H9 (cell line): ENCODE measurements at regions not wholly inside any gene's neighbourhood (a gene's known extent, or its start where the extent isn't known, plus 50 kb on each side); places are given as distances from the start of the nearest gene placed in this dataset.
A peak's percentile ranks its signal among the peaks of the same experiment; 100 is the strongest.

Experiments used
- DNase-seq: peaks from one replicate; pipeline ENCODE4 v3.0.0-alpha.2; 2017
- H2AFZ ChIP-seq: one replicate; pipeline ENCODE4 v1.6.1; 2013; ENCODE audit warnings: mild to moderate bottlenecking, low read length, control low read depth, moderate library complexity
- H2AK5ac ChIP-seq: 2 replicates; pipeline ENCODE4 v1.6.1; 2013; ENCODE audit warnings: low read length, control low read depth, mixed read lengths; ENCODE audit not compliant: insufficient read length
- H2BK120ac ChIP-seq: one replicate; pipeline ENCODE4 v1.6.1; 2013; ENCODE audit warnings: low read depth, mild to moderate bottlenecking, low read length, control low read depth, inconsistent platforms; ENCODE audit not compliant: poor library complexity, severe bottlenecking
- H2BK12ac ChIP-seq: 2 replicates; pipeline ENCODE4 v1.6.1; 2013; ENCODE audit warnings: low read length, control low read depth, mixed read lengths, low read depth; ENCODE audit not compliant: insufficient read length
- H2BK15ac ChIP-seq: 2 replicates; pipeline ENCODE4 v1.6.1; 2013; ENCODE audit warnings: low read depth, low read length, control low read depth
- H2BK20ac ChIP-seq: one replicate; pipeline ENCODE4 v1.6.1; 2013; ENCODE audit warnings: low read depth, mild to moderate bottlenecking, low read length, control low read depth, inconsistent platforms; ENCODE audit not compliant: poor library complexity, severe bottlenecking
- H2BK5ac ChIP-seq: 2 replicates; pipeline ENCODE4 v1.6.1; 2013; ENCODE audit warnings: low read length, control low read depth, mixed read lengths; ENCODE audit not compliant: insufficient read length
- H3K14ac ChIP-seq: 2 replicates; pipeline ENCODE4 v1.6.1; 2013; ENCODE audit warnings: low read length, control low read depth; ENCODE audit not compliant: insufficient read depth
- H3K18ac ChIP-seq: 2 replicates; pipeline ENCODE4 v1.6.1; 2013; ENCODE audit warnings: low read depth, mild to moderate bottlenecking, mixed read lengths, low read length, control low read depth; ENCODE audit not compliant: insufficient read length
- H3K23ac ChIP-seq: 2 replicates; pipeline ENCODE4 v1.6.1; 2013; ENCODE audit warnings: low read length, control low read depth, mixed read lengths, low read depth; ENCODE audit not compliant: insufficient read length
- H3K23me2 ChIP-seq: 2 replicates; pipeline ENCODE4 v1.6.1; 2013; ENCODE audit warnings: low read depth, mild to moderate bottlenecking, mixed read lengths, low read length, control low read depth; ENCODE audit not compliant: insufficient read length, poor library complexity, severe bottlenecking
- H3K27ac ChIP-seq: 2 replicates; pipeline ENCODE4 v1.5.1; 2013; ENCODE audit warnings: low read length, control low read depth, mixed read lengths, low read depth; ENCODE audit not compliant: insufficient read length
- H3K27me3 ChIP-seq: 2 replicates; pipeline ENCODE4 v1.6.1; 2013; ENCODE audit warnings: low read length, control low read depth, inconsistent platforms; ENCODE audit not compliant: insufficient read depth
- H3K4ac ChIP-seq: 2 replicates; pipeline ENCODE4 v1.6.1; 2013; ENCODE audit warnings: low read depth, mild to moderate bottlenecking, control low read depth, inconsistent platforms, low read length, moderate library complexity
- H3K4me1 ChIP-seq: 2 replicates; pipeline ENCODE4 v1.6.1; 2013; ENCODE audit warnings: low read length, control low read depth, inconsistent platforms; ENCODE audit not compliant: insufficient read depth
- H3K4me2 ChIP-seq: 2 replicates; pipeline ENCODE4 v1.6.1; 2013; ENCODE audit warnings: low read length, control low read depth, mixed read lengths; ENCODE audit not compliant: insufficient read length, insufficient read depth
- H3K56ac ChIP-seq: 2 replicates; pipeline ENCODE4 v1.6.1; 2013; ENCODE audit warnings: low read depth, mild to moderate bottlenecking, mixed read lengths, low read length, control low read depth; ENCODE audit not compliant: insufficient read length
- H3K79me1 ChIP-seq: 2 replicates; pipeline ENCODE4 v1.6.1; 2013; ENCODE audit warnings: low read depth, mild to moderate bottlenecking, moderate library complexity, low read length, control low read depth, inconsistent platforms; ENCODE audit not compliant: insufficient read depth, poor library complexity, severe bottlenecking
- H3K79me2 ChIP-seq: 2 replicates; pipeline ENCODE4 v1.6.1; 2013; ENCODE audit warnings: low read length, control low read depth, inconsistent platforms; ENCODE audit not compliant: insufficient read depth
- H3K9ac ChIP-seq: 2 replicates; pipeline ENCODE4 v1.6.1; 2013; ENCODE audit warnings: low read length, control low read depth, mixed read lengths; ENCODE audit not compliant: insufficient read length; ENCODE audit errors: extremely low read depth
- H3K9me3 ChIP-seq: one replicate; pipeline ENCODE4 v1.6.1; 2013; ENCODE audit warnings: low read depth, low read length, inconsistent platforms; ENCODE audit not compliant: control insufficient read depth
- H3T11ph ChIP-seq: one replicate; pipeline ENCODE4 v1.6.1; 2013; ENCODE audit warnings: mild to moderate bottlenecking, low read length, control low read depth, inconsistent platforms
- H4K20me1 ChIP-seq: one replicate; pipeline ENCODE4 v1.6.1; 2013; ENCODE audit not compliant: control insufficient read depth, insufficient read length, insufficient read depth
- H4K5ac ChIP-seq: 2 replicates; pipeline ENCODE4 v1.6.1; 2013; ENCODE audit warnings: low read depth, mild to moderate bottlenecking, mixed read lengths, low read length, control low read depth; ENCODE audit not compliant: insufficient read length
- H4K8ac ChIP-seq: replicated peaks from 2 replicates; pipeline ENCODE4 v1.6.1; 2013; ENCODE audit warnings: low read length, control low read depth, mixed read lengths, low read depth; ENCODE audit not compliant: insufficient read length
- H4K91ac ChIP-seq: 2 replicates; pipeline ENCODE4 v1.6.1; 2013; ENCODE audit warnings: low read depth, mild to moderate bottlenecking, moderate library complexity, mixed read lengths, low read length, control low read depth; ENCODE audit not compliant: insufficient read length
- H3K27ac Mint-ChIP-seq, 3 experiments: 2 replicates in 2 of 3; 3 replicates in 1 of 3; pipeline ENCODE4 v1.8.0; 2020 to 2021; ENCODE audit warnings: mixed read lengths in 3 of 3, mild to moderate bottlenecking in 1 of 3, moderate library complexity in 1 of 3
- H3K27me3 Mint-ChIP-seq: 2 replicates; pipeline ENCODE4 v1.8.0; 2021; ENCODE audit warnings: low read depth, mild to moderate bottlenecking, moderate library complexity, mixed read lengths
- H3K36me3 Mint-ChIP-seq, 3 experiments: 2 replicates in 2 of 3; 3 replicates in 1 of 3; pipeline ENCODE4 v1.8.0; 2020 to 2021; ENCODE audit warnings: low read depth in 3 of 3, mixed read lengths in 3 of 3; ENCODE audit not compliant: insufficient read depth in 1 of 3
- H3K4me1 Mint-ChIP-seq, 2 experiments: 2 replicates each; pipeline ENCODE4 v1.8.0; 2020; ENCODE audit warnings: mixed read lengths in 2 of 2
- H3K4me3 Mint-ChIP-seq, 2 experiments: 2 replicates in 1 of 2; 3 replicates in 1 of 2; pipeline ENCODE4 v1.8.0; 2020 to 2021; ENCODE audit warnings: mild to moderate bottlenecking in 2 of 2, mixed read lengths in 2 of 2, moderate library complexity in 1 of 2
- H3K9me3 Mint-ChIP-seq, 2 experiments: 2 replicates in 1 of 2; 3 replicates in 1 of 2; pipeline ENCODE4 v1.8.0; 2020; ENCODE audit warnings: mild to moderate bottlenecking in 2 of 2, mixed read lengths in 2 of 2, moderate library complexity in 1 of 2
- WGBS: extraction: QIAGEN DNeasy Blood & Tissue Kit; methylation state at CpG from one replicate; pipeline ENCODE4 v1.1.7; 2013; ENCODE audit warnings: missing lambda C conversion rate, low lambda C conversion rate, mixed read lengths; ENCODE audit not compliant: insufficient read length; ENCODE audit errors: extremely low coverage; 5-methylcytosine and 5-hydroxymethylcytosine counted together
- TF ChIP-seq, protein P1 (sequence below): fragments of 200-600 bp; sonication (generic); conservative IDR thresholded peaks from 3 replicates; pipeline ENCODE4 v1.8.0; 2021; ENCODE audit warnings: antibody characterized with exemption, mild to moderate bottlenecking

DNA sequence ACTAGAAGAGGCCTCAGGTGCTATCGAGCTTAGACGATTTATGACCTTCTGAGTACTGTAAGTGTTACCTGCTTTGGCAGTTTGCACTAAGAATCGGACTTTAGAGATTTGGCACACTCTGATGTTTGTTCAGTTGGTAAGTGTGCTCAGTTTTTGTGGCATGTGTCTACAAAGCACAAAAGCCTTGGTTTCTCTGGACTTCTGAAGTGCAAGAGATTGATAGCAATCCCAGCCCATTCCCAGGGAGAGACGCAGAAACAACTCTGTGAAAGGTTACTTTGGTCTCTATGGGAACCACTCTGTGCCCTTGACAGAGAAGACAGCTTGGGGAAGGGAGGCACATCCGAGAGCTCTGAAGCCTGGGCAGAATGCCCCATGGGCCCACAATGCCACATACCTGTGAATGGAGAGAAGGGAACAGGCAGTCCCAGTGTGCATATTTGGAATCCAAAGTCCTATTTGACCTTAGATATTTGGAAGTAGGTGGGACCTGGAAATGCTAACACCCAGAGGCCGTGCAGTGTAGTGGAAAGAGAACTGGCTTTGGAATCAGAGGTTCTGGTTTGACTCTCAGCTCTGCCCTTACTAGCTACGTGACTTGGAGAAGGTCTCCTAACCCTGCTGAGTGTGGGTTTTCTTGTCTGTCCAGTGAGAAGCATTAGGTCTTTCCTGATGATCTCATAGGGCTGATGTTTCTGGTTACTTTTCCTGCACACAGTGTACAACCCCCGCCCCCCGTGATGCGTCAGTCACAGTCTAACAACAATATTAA is 194.3 kb upstream of the VLDLR start:
- TF ChIP-seq, protein P1, sequence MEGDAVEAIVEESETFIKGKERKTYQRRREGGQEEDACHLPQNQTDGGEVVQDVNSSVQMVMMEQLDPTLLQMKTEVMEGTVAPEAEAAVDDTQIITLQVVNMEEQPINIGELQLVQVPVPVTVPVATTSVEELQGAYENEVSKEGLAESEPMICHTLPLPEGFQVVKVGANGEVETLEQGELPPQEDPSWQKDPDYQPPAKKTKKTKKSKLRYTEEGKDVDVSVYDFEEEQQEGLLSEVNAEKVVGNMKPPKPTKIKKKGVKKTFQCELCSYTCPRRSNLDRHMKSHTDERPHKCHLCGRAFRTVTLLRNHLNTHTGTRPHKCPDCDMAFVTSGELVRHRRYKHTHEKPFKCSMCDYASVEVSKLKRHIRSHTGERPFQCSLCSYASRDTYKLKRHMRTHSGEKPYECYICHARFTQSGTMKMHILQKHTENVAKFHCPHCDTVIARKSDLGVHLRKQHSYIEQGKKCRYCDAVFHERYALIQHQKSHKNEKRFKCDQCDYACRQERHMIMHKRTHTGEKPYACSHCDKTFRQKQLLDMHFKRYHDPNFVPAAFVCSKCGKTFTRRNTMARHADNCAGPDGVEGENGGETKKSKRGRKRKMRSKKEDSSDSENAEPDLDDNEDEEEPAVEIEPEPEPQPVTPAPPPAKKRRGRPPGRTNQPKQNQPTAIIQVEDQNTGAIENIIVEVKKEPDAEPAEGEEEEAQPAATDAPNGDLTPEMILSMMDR = no peak
- H2BK5ac ChIP-seq = no peak overlapping the region
- no peaks in the 10 kb centered on the region for H3K4me1 ChIP-seq
- H3K9ac ChIP-seq = no peak overlapping the region
- H2AK5ac ChIP-seq = no peak overlapping the region
- H2BK15ac ChIP-seq = no peak overlapping the region
- DNase-seq = no peak
- no peaks in the 10 kb centered on the region for H3K27me3 ChIP-seq
- H2AFZ ChIP-seq = no peak overlapping the region
- no peak overlapping the region for H3K14ac ChIP-seq
- H3K23ac ChIP-seq = no peak overlapping the region
- no peak overlapping the region for H3K4me3 Mint-ChIP-seq
- no peak overlapping the region for H3K18ac ChIP-seq
- H4K91ac ChIP-seq = no peak overlapping the region
- no peak overlapping the region for H4K8ac ChIP-seq
- no peaks in the 10 kb centered on the region for H3K79me2 ChIP-seq
- H3K9me3 Mint-ChIP-seq = no peaks in the 10 kb centered on the region; a peak in 1 of 5 replicates
- no peak overlapping the region for H3K27ac ChIP-seq
- H4K20me1 ChIP-seq = no peaks in the 10 kb centered on the region
- WGBS = no CpG with 5 or more reads among the region's 10 CpGs
- H3K4me1 Mint-ChIP-seq = peaks cover 0 to 6% of the 10 kb centered on the region in 2 experiments; a peak in 2 of 4 replicates
- H4K5ac ChIP-seq = no peak overlapping the region
- H3K9me3 ChIP-seq = no peaks in the 10 kb centered on the region
- no peaks in the 10 kb centered on the region for H3K23me2 ChIP-seq
- H3T11ph ChIP-seq = no peak overlapping the region
- no peaks in the 10 kb centered on the region for H3K27me3 Mint-ChIP-seq
- no peak overlapping the region for H3K4ac ChIP-seq
- no peak overlapping the region for H3K4me2 ChIP-seq
- no peak overlapping the region for H2BK120ac ChIP-seq
- H2BK12ac ChIP-seq = no peak overlapping the region
- no peaks in the 10 kb centered on the region for H3K79me1 ChIP-seq
- no peaks in the 10 kb centered on the region for H3K36me3 Mint-ChIP-seq
- no peak overlapping the region for H2BK20ac ChIP-seq
- H3K27ac Mint-ChIP-seq = 0 out of 7 replicates have a peak overlapping the region, but pooled peaks of 1 of the 3 experiments have one; percentile 24
- H3K56ac ChIP-seq = no peak overlapping the region
